H1 (cell line): ENCODE measurements at regions not wholly inside any gene's neighbourhood (a gene's known extent, or its start where the extent isn't known, plus 50 kb on each side); places are given as distances from the start of the nearest gene placed in this dataset.

Source experiments
- CTCF ChIA-PET: fragments of 300-600 bp; sonication (Branson Sonifier 250); formaldehyde crosslinking; loops from one replicate; lab custom pipeline; 2021; ENCODE audit not compliant: partially characterized antibody; lab: Charles Lee
- POLR2A ChIA-PET: fragments of 300-600 bp; sonication (Branson Sonifier 250); formaldehyde crosslinking; loops from one replicate; lab custom pipeline; 2021; ENCODE audit warnings: inconsistent platforms; ENCODE audit not compliant: partially characterized antibody; lab: Charles Lee
- DNase-seq, 2 experiments: peaks; one replicate each; pipeline versions ENCODE4 v3.0.0 to v3.0.0-alpha.2; 2010 to 2022; ENCODE audit warnings: low spot score in 2 of 2, low read depth in 1 of 2, mixed read lengths in 1 of 2
- FAIRE-seq: peaks from 2 replicates; lab custom pipeline; 2011; peaks lifted over from hg19 to GRCh38; lab: Jason Lieb, UNC
- H2AFZ ChIP-seq: 2 replicates; pipeline ENCODE4 v1.8.1; 2012; ENCODE audit warnings: low read length, inconsistent platforms
- H2AK5ac ChIP-seq: 2 replicates; pipeline ENCODE4 v1.6.1; 2013; ENCODE audit warnings: low read depth, low read length
- H2BK120ac ChIP-seq: replicated peaks from 2 replicates; pipeline ENCODE3; 2013; ENCODE audit warnings: low read depth, low read length, inconsistent platforms
- H2BK12ac ChIP-seq: 2 replicates; pipeline ENCODE4 v1.6.1; 2013; ENCODE audit warnings: low read depth, low read length
- H2BK15ac ChIP-seq: 2 replicates; pipeline ENCODE4 v1.6.1; 2013; ENCODE audit warnings: low read length
- H2BK20ac ChIP-seq: 2 replicates; pipeline ENCODE4 v1.6.1; 2013; ENCODE audit warnings: low read length
- H2BK5ac ChIP-seq: 2 replicates; pipeline ENCODE4 v1.6.1; 2013; ENCODE audit warnings: low read depth, low read length
- H3K14ac ChIP-seq: 2 replicates; pipeline ENCODE4 v1.6.1; 2013; ENCODE audit warnings: inconsistent platforms; ENCODE audit not compliant: insufficient read length
- H3K18ac ChIP-seq: 2 replicates; pipeline ENCODE4 v1.6.1; 2013; ENCODE audit warnings: low read length; ENCODE audit errors: extremely low read depth
- H3K23ac ChIP-seq: 2 replicates; pipeline ENCODE4 v1.6.1; 2013; ENCODE audit warnings: inconsistent platforms; ENCODE audit not compliant: insufficient read length
- H3K23me2 ChIP-seq: 2 replicates; pipeline ENCODE4 v1.6.1; 2013; ENCODE audit warnings: low read depth, low read length
- H3K27ac ChIP-seq: 2 replicates; pipeline ENCODE4 v1.6.1; 2011; ENCODE audit warnings: low read depth, low read length, inconsistent platforms
- H3K27me3 ChIP-seq, 4 experiments: replicated peaks in 1 of 4; 1 replicate in 1 of 4; 2 replicates in 3 of 4; pipeline versions ENCODE4 v1.6.1 to v1.8.1; 2011 to 2013; ENCODE audit warnings: low read length in 3 of 4, mild to moderate bottlenecking in 3 of 4, inconsistent platforms in 2 of 4, mixed read lengths in 2 of 4, moderate library complexity in 1 of 4; ENCODE audit not compliant: control insufficient read depth in 3 of 4, insufficient read depth in 3 of 4; ENCODE audit errors: extremely low read depth in 1 of 4
- H3K36me3 ChIP-seq, 4 experiments: 2 replicates each; pipeline versions ENCODE4 v1.6.1 to v1.8.1; 2011 to 2013; ENCODE audit warnings: mild to moderate bottlenecking in 4 of 4, low read length in 3 of 4, moderate library complexity in 2 of 4, control low read depth in 1 of 4, inconsistent platforms in 1 of 4; ENCODE audit not compliant: insufficient read depth in 4 of 4, control insufficient read depth in 2 of 4
- H3K4ac ChIP-seq: replicated peaks from 2 replicates; pipeline ENCODE3; 2013; ENCODE audit warnings: low read length, low read depth, mixed read lengths, inconsistent platforms; ENCODE audit not compliant: insufficient read length
- H3K4me1 ChIP-seq, 4 experiments: replicated peaks in 1 of 4; 1 replicate in 1 of 4; 2 replicates in 3 of 4; pipeline versions ENCODE4 v1.6.1 to v1.8.1; 2011 to 2013; ENCODE audit warnings: low read length in 3 of 4, inconsistent platforms in 2 of 4, mixed read lengths in 1 of 4; ENCODE audit not compliant: insufficient read depth in 4 of 4, control insufficient read depth in 3 of 4
- H3K4me2 ChIP-seq, 2 experiments: 2 replicates each; pipeline versions ENCODE4 v1.6.1 to v1.8.1; 2011 to 2013; ENCODE audit warnings: low read depth in 2 of 2, low read length in 2 of 2, control low read depth in 1 of 2, inconsistent platforms in 1 of 2, mild to moderate bottlenecking in 1 of 2; ENCODE audit not compliant: insufficient read depth in 1 of 2
- H3K4me3 ChIP-seq, 4 experiments: fragments of 200-600, 300-600 bp in 1 of 4; sonication (generic), shearing (Covaris generic), sonication (Bioruptor Twin) in 1 of 4; 2 replicates each; pipeline versions ENCODE4 v1.5.1 to v1.8.1; 2011 to 2016; ENCODE audit warnings: low read length in 4 of 4, low read depth in 3 of 4, control low read depth in 2 of 4, inconsistent platforms in 2 of 4, mild to moderate bottlenecking in 2 of 4, mixed read lengths in 1 of 4, moderate library complexity in 1 of 4; ENCODE audit not compliant: insufficient read depth in 2 of 4; ENCODE audit errors: extremely low read depth in 1 of 4
- H3K56ac ChIP-seq: replicated peaks from 2 replicates; pipeline ENCODE3; 2013; ENCODE audit warnings: low read depth, mild to moderate bottlenecking, mixed read lengths, low read length, inconsistent platforms; ENCODE audit not compliant: insufficient read length
- H3K79me1 ChIP-seq: 2 replicates; pipeline ENCODE4 v1.6.1; 2013; ENCODE audit warnings: low read depth, low read length, control low read depth
- H3K79me2 ChIP-seq, 2 experiments: 2 replicates each; pipeline versions ENCODE4 v1.6.1 to v1.8.1; 2012 to 2013; ENCODE audit warnings: low read length in 2 of 2, mild to moderate bottlenecking in 2 of 2, inconsistent platforms in 1 of 2; ENCODE audit not compliant: insufficient read depth in 2 of 2, control insufficient read depth in 1 of 2
- H3K9ac ChIP-seq, 4 experiments: replicated peaks in 1 of 4; 1 replicate in 1 of 4; 2 replicates in 3 of 4; pipeline versions ENCODE4 v1.6.1 to v1.8.1; 2011 to 2013; ENCODE audit warnings: low read depth in 3 of 4, low read length in 3 of 4, control low read depth in 2 of 4, mild to moderate bottlenecking in 2 of 4, moderate library complexity in 2 of 4, inconsistent platforms in 1 of 4; ENCODE audit errors: extremely low read depth in 1 of 4
- H3K9me3 ChIP-seq, 2 experiments: 2 replicates each; pipeline versions ENCODE4 v1.6.1 to v1.8.1; 2012 to 2013; ENCODE audit warnings: mild to moderate bottlenecking in 2 of 2, moderate library complexity in 2 of 2, control low read depth in 1 of 2, inconsistent platforms in 1 of 2, low read depth in 1 of 2, low read length in 1 of 2, mixed read lengths in 1 of 2; ENCODE audit not compliant: insufficient read depth in 2 of 2
- H4K20me1 ChIP-seq, 2 experiments: replicated peaks in 1 of 2; 2 replicates each; pipeline versions ENCODE3 to v1.8.1; 2011 to 2013; ENCODE audit warnings: inconsistent platforms in 2 of 2, low read length in 2 of 2, mild to moderate bottlenecking in 1 of 2; ENCODE audit not compliant: insufficient read depth in 2 of 2, control insufficient read depth in 1 of 2
- H4K5ac ChIP-seq: 2 replicates; pipeline ENCODE4 v1.6.1; 2013; ENCODE audit warnings: low read length, low read depth, mixed read lengths, inconsistent platforms; ENCODE audit not compliant: insufficient read length
- H4K8ac ChIP-seq: 2 replicates; pipeline ENCODE4 v1.8.0; 2013; ENCODE audit warnings: mild to moderate bottlenecking, moderate library complexity, low read length, inconsistent platforms; ENCODE audit not compliant: insufficient read depth; ENCODE audit errors: extremely low read depth
- H4K91ac ChIP-seq: replicated peaks from 2 replicates; pipeline ENCODE3; 2013; ENCODE audit warnings: low read length, mixed read lengths, inconsistent platforms; ENCODE audit not compliant: insufficient read length
- CBX5 ChIP-seq: fragments of 300-800, 300-1000 bp; sonication (generic); IDR thresholded peaks from 2 replicates; pipeline ENCODE4 v1.7.1; 2016; ENCODE audit warnings: antibody characterized with exemption, low read length, low read depth
- CEBPB ChIP-seq: IDR thresholded peaks from 2 replicates; pipeline ENCODE4 v1.6.1; 2012; ENCODE audit warnings: low read depth, low read length
- FOSL1 ChIP-seq: IDR thresholded peaks from 2 replicates; pipeline ENCODE4 v1.6.1; 2011; ENCODE audit warnings: mild to moderate bottlenecking, low read depth, low read length, moderate library complexity; ENCODE audit not compliant: insufficient read depth
- GTF2F1 ChIP-seq: IDR thresholded peaks from 2 replicates; pipeline ENCODE4 v1.6.1; 2012; ENCODE audit warnings: low read depth, low read length, improper control_type of control experiment, borderline replicate concordance
- HDAC2 ChIP-seq, 2 experiments: fragments of 300-600 bp in 1 of 2; sonication (generic) in 1 of 2; IDR thresholded peaks; 2 replicates each; pipeline ENCODE4 v1.6.1; 2011 to 2012; ENCODE audit warnings: low read depth in 2 of 2, low read length in 2 of 2, mild to moderate bottlenecking in 2 of 2, moderate library complexity in 2 of 2, borderline replicate concordance in 1 of 2, inconsistent platforms in 1 of 2
- HDAC6 ChIP-seq: IDR thresholded peaks from one replicate; pipeline ENCODE4 v1.7.1; 2012; ENCODE audit warnings: low read depth, mild to moderate bottlenecking, inconsistent platforms, low read length, moderate library complexity
- MAFK ChIP-seq: IDR thresholded peaks from 2 replicates; pipeline ENCODE4 v1.6.1; 2012; ENCODE audit warnings: low read depth, mild to moderate bottlenecking, improper control_type of control experiment, low read length
- MAX ChIP-seq: IDR thresholded peaks from 2 replicates; pipeline ENCODE4 v1.6.1; 2012; ENCODE audit warnings: inconsistent platforms
- NRF1 ChIP-seq: IDR thresholded peaks from 2 replicates; pipeline ENCODE4 v1.6.1; 2011; ENCODE audit warnings: mild to moderate bottlenecking, low read depth, low read length, improper control_type of control experiment
- POU5F1 ChIP-seq: IDR thresholded peaks from 2 replicates; pipeline ENCODE4 v1.6.1; 2011; ENCODE audit warnings: low read depth, mild to moderate bottlenecking, low read length, moderate library complexity
- RBBP5 ChIP-seq: IDR thresholded peaks from 2 replicates; pipeline ENCODE4 v1.7.1; 2012; ENCODE audit warnings: low read depth, mild to moderate bottlenecking, inconsistent platforms, low read length, moderate library complexity, borderline replicate concordance
- SAP30 ChIP-seq: fragments of 300-600 bp; sonication (generic); IDR thresholded peaks from 2 replicates; pipeline ENCODE4 v1.7.1; 2012; ENCODE audit warnings: low read length, moderate library complexity, mild to moderate bottlenecking, inconsistent platforms; ENCODE audit not compliant: insufficient read depth, insufficient replicate concordance
- SIRT6 ChIP-seq: IDR thresholded peaks from one replicate; pipeline ENCODE4 v1.7.1; 2012; ENCODE audit warnings: low read length, inconsistent platforms
- SIX5 ChIP-seq: IDR thresholded peaks from 2 replicates; pipeline ENCODE4 v1.6.1; 2011; ENCODE audit warnings: mild to moderate bottlenecking, low read depth, low read length
- SP1 ChIP-seq: IDR thresholded peaks from 2 replicates; pipeline ENCODE4 v1.6.1; 2011; ENCODE audit warnings: low read depth, low read length
- SRF ChIP-seq: IDR thresholded peaks from 2 replicates; pipeline ENCODE4 v1.6.1; 2011; ENCODE audit warnings: mild to moderate bottlenecking, low read depth, low read length, moderate library complexity
- WGBS, 2 experiments: shearing (Covaris generic) in 1 of 2; methylation state at CpG; one replicate each; pipeline versions ENCODE4 v1.1.6 to v1.1.7; 2013 to 2015; ENCODE audit warnings: low lambda C conversion rate in 2 of 2, mixed read lengths in 2 of 2, inconsistent platforms in 1 of 2, low coverage in 1 of 2, missing lambda C conversion rate in 1 of 2; ENCODE audit not compliant: insufficient replicate concordance in 2 of 2, insufficient coverage in 1 of 2, insufficient read length in 1 of 2; ENCODE audit errors: extremely low coverage in 1 of 2, missing lambda C conversion rate in 1 of 2; 5-methylcytosine and 5-hydroxymethylcytosine counted together

GRCh38 chr3:8001307-8001706, 500.3 kb upstream of the LMCD1 start:
- CTCF ChIA-PET: no interaction called here
- Histone ChIP-seq H2AFZ (no peak overlapping the region), H3K9ac (no peak overlapping the region), H2BK12ac (no peak overlapping the region), H2BK120ac (no peak overlapping the region), H3K36me3 (no peaks in the 10 kb centered on the region), H3K4me1 (peaks cover 0 to 8% (median 3%) of the 10 kb centered on the region in 4 experiments; a peak in 5 of 7 replicates), H4K20me1 (no peaks in the 10 kb centered on the region), H3K56ac (no peak overlapping the region), H2BK20ac (0 out of 2 replicates have a peak overlapping the region, but pooled peaks have one; percentile 61), H4K91ac (no peak overlapping the region), H3K4me2 (no peak overlapping the region), H3K23ac (no peak overlapping the region), H3K4me3 (no peak overlapping the region), H3K27me3 (no peaks in the 10 kb centered on the region), H3K4ac (no peak overlapping the region), H3K27ac (no peak overlapping the region), H4K8ac (no peak overlapping the region), H3K9me3 (no peaks in the 10 kb centered on the region), H2AK5ac (no peak overlapping the region), H4K5ac (no peak overlapping the region), H3K79me2 (no peaks in the 10 kb centered on the region), H2BK15ac (no peak overlapping the region), H2BK5ac (no peak overlapping the region), H3K14ac (no peak overlapping the region)
- no peak for DNase-seq
- 83% methylated on average over 1 of the region's 1 CpG; no CpG with 5 or more reads in 1 of the 2 experiments for WGBS, 2 experiments
- TF ChIP-seq SP1 (no peak), NRF1 (no peak), SIX5 (no peak), POU5F1 (no peak), SRF (no peak), MAX (no peak), SAP30 (no peak), SIRT6 (no peak), FOSL1 (no peak), HDAC6 (no peak), CEBPB (no peak), CBX5 (no peak), HDAC2 (IDR thresholded peaks at IDR 0.05; ENCODE audit: borderline replicate concordance in 1 of 2, low read depth in 2 of 2, low read length in 2 of 2) (no peak), MAFK (no peak), RBBP5 (no peak), GTF2F1 (no peak)
- TF ChIP-seq, all 59 proteins: peak for 0
- H3K79me1 ChIP-seq: no peaks in the 10 kb centered on the region
- H3K18ac ChIP-seq: no peak overlapping the region; the same call in 1 of the 2 replicates
- FAIRE-seq: no peak
- no peaks in the 10 kb centered on the region; the same call in 1 of the 2 replicates for H3K23me2 ChIP-seq
- POLR2A ChIA-PET: no interaction called here
